ENCODE measurements at regions not wholly inside any gene's neighbourhood (a gene's known extent, or its start where the extent isn't known, plus 50 kb on each side); places are given as distances from the start of the nearest gene placed in this dataset.

- ChIA-PET POLR2A (no interaction called here), CTCF (interaction anchor here (0.5 kb wide), 1 partner anchor 393 kb away, joined by 3 read pairs; no protein-coding TSS in a partner anchor)
- H3K27ac ChIP-seq (ENCODE audit: extremely low read depth, low read depth, low read length): no peak overlapping the region
- H3K4me3 ChIP-seq (ENCODE audit: low read depth, low read length): no peak overlapping the region
- TF ChIP-seq, protein P1, sequence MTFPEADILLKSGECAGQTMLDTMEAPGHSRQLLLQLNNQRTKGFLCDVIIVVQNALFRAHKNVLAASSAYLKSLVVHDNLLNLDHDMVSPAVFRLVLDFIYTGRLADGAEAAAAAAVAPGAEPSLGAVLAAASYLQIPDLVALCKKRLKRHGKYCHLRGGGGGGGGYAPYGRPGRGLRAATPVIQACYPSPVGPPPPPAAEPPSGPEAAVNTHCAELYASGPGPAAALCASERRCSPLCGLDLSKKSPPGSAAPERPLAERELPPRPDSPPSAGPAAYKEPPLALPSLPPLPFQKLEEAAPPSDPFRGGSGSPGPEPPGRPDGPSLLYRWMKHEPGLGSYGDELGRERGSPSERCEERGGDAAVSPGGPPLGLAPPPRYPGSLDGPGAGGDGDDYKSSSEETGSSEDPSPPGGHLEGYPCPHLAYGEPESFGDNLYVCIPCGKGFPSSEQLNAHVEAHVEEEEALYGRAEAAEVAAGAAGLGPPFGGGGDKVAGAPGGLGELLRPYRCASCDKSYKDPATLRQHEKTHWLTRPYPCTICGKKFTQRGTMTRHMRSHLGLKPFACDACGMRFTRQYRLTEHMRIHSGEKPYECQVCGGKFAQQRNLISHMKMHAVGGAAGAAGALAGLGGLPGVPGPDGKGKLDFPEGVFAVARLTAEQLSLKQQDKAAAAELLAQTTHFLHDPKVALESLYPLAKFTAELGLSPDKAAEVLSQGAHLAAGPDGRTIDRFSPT (tag by site-specific recombination; IDR thresholded peaks at IDR 0.05): no peak
- no peak for TF ChIP-seq BCL6B (tag by site-specific recombination; IDR thresholded peaks at IDR 0.05)
- no peak for TF ChIP-seq ZNF140 (tag by site-specific recombination; IDR thresholded peaks at IDR 0.05)
- no peak for TF ChIP-seq ZNF677 (tag by site-specific recombination; IDR thresholded peaks at IDR 0.05)
- TF ChIP-seq MEIS1 (CRISPR knock-in tag; IDR thresholded peaks at IDR 0.05; ENCODE audit: borderline replicate concordance): no peak
- TF ChIP-seq HOXD13 (CRISPR knock-in tag; IDR thresholded peaks at IDR 0.05; ENCODE audit: borderline replicate concordance): no peak
- TF ChIP-seq ZNF600 (tag by site-specific recombination; IDR thresholded peaks at IDR 0.05): no peak
- TF ChIP-seq OSR2 (tag by site-specific recombination; IDR thresholded peaks at IDR 0.05): no peak
- TF ChIP-seq, protein P2, sequence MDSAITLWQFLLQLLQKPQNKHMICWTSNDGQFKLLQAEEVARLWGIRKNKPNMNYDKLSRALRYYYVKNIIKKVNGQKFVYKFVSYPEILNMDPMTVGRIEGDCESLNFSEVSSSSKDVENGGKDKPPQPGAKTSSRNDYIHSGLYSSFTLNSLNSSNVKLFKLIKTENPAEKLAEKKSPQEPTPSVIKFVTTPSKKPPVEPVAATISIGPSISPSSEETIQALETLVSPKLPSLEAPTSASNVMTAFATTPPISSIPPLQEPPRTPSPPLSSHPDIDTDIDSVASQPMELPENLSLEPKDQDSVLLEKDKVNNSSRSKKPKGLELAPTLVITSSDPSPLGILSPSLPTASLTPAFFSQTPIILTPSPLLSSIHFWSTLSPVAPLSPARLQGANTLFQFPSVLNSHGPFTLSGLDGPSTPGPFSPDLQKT (IDR thresholded peaks at IDR 0.05; ENCODE audit: borderline replicate concordance, low read depth, low read length): no peak
- TF ChIP-seq, protein P3, sequence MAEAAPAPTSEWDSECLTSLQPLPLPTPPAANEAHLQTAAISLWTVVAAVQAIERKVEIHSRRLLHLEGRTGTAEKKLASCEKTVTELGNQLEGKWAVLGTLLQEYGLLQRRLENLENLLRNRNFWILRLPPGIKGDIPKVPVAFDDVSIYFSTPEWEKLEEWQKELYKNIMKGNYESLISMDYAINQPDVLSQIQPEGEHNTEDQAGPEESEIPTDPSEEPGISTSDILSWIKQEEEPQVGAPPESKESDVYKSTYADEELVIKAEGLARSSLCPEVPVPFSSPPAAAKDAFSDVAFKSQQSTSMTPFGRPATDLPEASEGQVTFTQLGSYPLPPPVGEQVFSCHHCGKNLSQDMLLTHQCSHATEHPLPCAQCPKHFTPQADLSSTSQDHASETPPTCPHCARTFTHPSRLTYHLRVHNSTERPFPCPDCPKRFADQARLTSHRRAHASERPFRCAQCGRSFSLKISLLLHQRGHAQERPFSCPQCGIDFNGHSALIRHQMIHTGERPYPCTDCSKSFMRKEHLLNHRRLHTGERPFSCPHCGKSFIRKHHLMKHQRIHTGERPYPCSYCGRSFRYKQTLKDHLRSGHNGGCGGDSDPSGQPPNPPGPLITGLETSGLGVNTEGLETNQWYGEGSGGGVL (tag by site-specific recombination; IDR thresholded peaks at IDR 0.05): no peak
- no peak for TF ChIP-seq SP7 (tag by site-specific recombination; IDR thresholded peaks at IDR 0.05)
- TF ChIP-seq ZNF350 (tag by site-specific recombination; IDR thresholded peaks at IDR 0.05): no peak
- TF ChIP-seq ZNF549 (tag by site-specific recombination; IDR thresholded peaks at IDR 0.05): no peak
- no peak for TF ChIP-seq ZNF580 (tag by site-specific recombination; IDR thresholded peaks at IDR 0.05)
- TF ChIP-seq ZNF623 (tag by site-specific recombination; IDR thresholded peaks at IDR 0.05): no peak
- no peak for TF ChIP-seq ZNF239 (tag by site-specific recombination; IDR thresholded peaks at IDR 0.05)
- TF ChIP-seq ZFP69B (tag by site-specific recombination; IDR thresholded peaks at IDR 0.05): no peak
- no peak for TF ChIP-seq MZF1 (tag by site-specific recombination; IDR thresholded peaks at IDR 0.05; ENCODE audit: borderline replicate concordance)
- TF ChIP-seq GLI4 (tag by site-specific recombination; IDR thresholded peaks at IDR 0.05): no peak
- H3K36me3 ChIP-seq (ENCODE audit: control insufficient read depth in 2 of 2, insufficient read depth in 1 of 2, low read length in 2 of 2): no peaks in the 10 kb centered on the region
- H3K4me1 ChIP-seq (ENCODE audit: control insufficient read depth, insufficient read depth, low read length): no peaks in the 10 kb centered on the region
- H3K9me3 ChIP-seq (ENCODE audit: control insufficient read depth, insufficient read depth, low read depth, low read length): no peaks in the 10 kb centered on the region
Measured at GRCh38 chr2:122183890-122184289, 428.4 kb downstream of the TSN start.

- ChIA-PET CTCF (interaction anchor here (0.6 kb wide), 1 partner anchor 17 kb away, joined by 3 read pairs; no protein-coding TSS in a partner anchor), POLR2A (no interaction called here)
- TF ChIP-seq YY2 (tag by site-specific recombination; IDR thresholded peaks at IDR 0.05): no peak
- TF ChIP-seq ZNF664 (tag by site-specific recombination; IDR thresholded peaks at IDR 0.05): no peak
- TF ChIP-seq ZNF214 (tag by site-specific recombination; IDR thresholded peaks at IDR 0.05; ENCODE audit: borderline replicate concordance): no peak
- TF ChIP-seq ZNF24 (tag by site-specific recombination; IDR thresholded peaks at IDR 0.05): no peak
- no peak for TF ChIP-seq KLF9 (tag by site-specific recombination; IDR thresholded peaks at IDR 0.05; ENCODE audit: low read depth)
- TF ChIP-seq ZNF146 (tag by site-specific recombination; IDR thresholded peaks at IDR 0.05): no peak
- TF ChIP-seq ZNF169 (tag by site-specific recombination; IDR thresholded peaks at IDR 0.05): no peak
- no peak for TF ChIP-seq ZNF843 (tag by site-specific recombination; IDR thresholded peaks at IDR 0.05)
- TF ChIP-seq ZNF837 (tag by site-specific recombination; IDR thresholded peaks at IDR 0.05): no peak
- TF ChIP-seq ZEB2 (tag by site-specific recombination; IDR thresholded peaks at IDR 0.05): no peak
- no peak for TF ChIP-seq ZNF76 (tag by site-specific recombination; IDR thresholded peaks at IDR 0.05; ENCODE audit: borderline replicate concordance, low read depth)
- no peak overlapping the region for H3K27ac ChIP-seq (ENCODE audit: extremely low read depth, low read depth, low read length)
- no peaks in the 10 kb centered on the region for H3K36me3 ChIP-seq (ENCODE audit: control insufficient read depth in 2 of 2, insufficient read depth in 1 of 2, low read length in 2 of 2)
- H3K9me3 ChIP-seq (ENCODE audit: control insufficient read depth, insufficient read depth, low read depth, low read length): no peaks in the 10 kb centered on the region
- H3K4me3 ChIP-seq (ENCODE audit: low read depth, low read length): no peak overlapping the region
- no peaks in the 10 kb centered on the region for H3K4me1 ChIP-seq (ENCODE audit: control insufficient read depth, insufficient read depth, low read length)
Measured at GRCh38 chr2:122186761-122187222, 431.3 kb downstream of the TSN start.
